Prostate gland (tissue), 2 donors: ENCODE measurements at regions not wholly inside any gene's neighbourhood (a gene's known extent, or its start where the extent isn't known, plus 50 kb on each side); places are given as distances from the start of the nearest gene placed in this dataset.

Experiments
- CTCF ChIP-seq, 4 experiments: fragments of 200-600 bp in 2 of 4; fragments of 450-650 bp in 2 of 4; sonication (generic) in 2 of 4; IDR thresholded peaks; 1 replicate in 3 of 4; 2 replicates in 1 of 4; pipeline ENCODE4 v1.5.1; 2016 to 2019; ENCODE audit warnings: antibody characterized with exemption in 4 of 4, mild to moderate bottlenecking in 2 of 4, moderate library complexity in 2 of 4
- POLR2A ChIP-seq: fragments of 450-650 bp; IDR thresholded peaks from one replicate; pipeline ENCODE4 v1.6.1; 2016; ENCODE audit warnings: antibody characterized with exemption, mild to moderate bottlenecking

DNA sequence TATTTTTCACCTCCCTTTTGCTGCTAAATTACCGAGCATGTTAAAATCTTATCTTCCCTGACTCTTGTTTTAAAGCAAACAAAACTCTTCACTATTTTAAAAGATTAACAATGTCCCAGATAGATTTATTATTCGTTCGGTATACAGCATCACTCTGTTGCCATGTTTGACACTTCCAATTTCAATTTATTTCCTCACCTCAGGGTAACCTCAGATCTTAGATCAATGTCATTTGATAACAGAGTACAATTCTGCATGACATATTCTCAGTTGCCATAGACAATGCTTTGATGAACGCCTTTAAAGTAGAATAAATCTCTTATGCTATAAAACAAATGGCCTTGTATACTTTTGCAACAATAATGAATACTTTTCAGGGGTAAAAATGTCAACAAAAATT, 1078.1 kb upstream of the IGFBP7 start:
- no peak for TF ChIP-seq CTCF (IDR thresholded peaks at IDR 0.05)
- TF ChIP-seq POLR2A = no peak
